ENCODE measurements at regions not wholly inside any gene's neighbourhood (a gene's known extent, or its start where the extent isn't known, plus 50 kb on each side); places are given as distances from the start of the nearest gene placed in this dataset.

DNA sequence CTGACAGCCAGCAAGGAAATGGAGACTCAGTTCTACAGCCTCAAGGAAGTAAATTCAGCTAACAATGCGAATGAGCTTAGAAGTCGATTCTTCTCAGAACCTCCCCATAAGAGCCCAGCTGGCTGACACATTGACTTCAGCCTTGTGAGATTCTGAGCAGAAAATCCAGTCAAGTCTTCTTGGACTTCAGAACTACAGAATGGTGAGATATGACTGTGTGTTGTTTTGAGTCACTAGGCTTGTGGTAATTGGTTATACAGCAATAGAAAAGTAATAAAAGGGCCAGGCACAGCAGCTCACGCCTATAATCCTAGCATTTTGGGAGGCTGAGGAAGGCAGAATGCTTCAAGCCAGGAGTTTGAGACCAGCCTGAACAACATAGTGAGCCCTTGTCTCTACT is 161.8 kb upstream of the IVNS1ABP start:
- Histone ChIP-seq H3K9me3 (ENCODE audit: control extremely low read depth in 1 of 5, control insufficient read depth in 4 of 5, insufficient read depth in 2 of 5, low read depth in 1 of 5, low read length in 4 of 5) (no peaks in the 10 kb centered on the region), H3K36me3 (ENCODE audit: control insufficient read depth in 4 of 4, insufficient read depth in 4 of 4, low read length in 3 of 4) (no peaks in the 10 kb centered on the region), H3K4me1 (ENCODE audit: control extremely low read depth in 1 of 4, control insufficient read depth in 4 of 4, insufficient read depth in 4 of 4, low read length in 3 of 4) (peaks cover 0 to 3% (median under 1%) of the 10 kb centered on the region in 4 experiments), H3K4me3 (ENCODE audit: control insufficient read depth in 1 of 7, extremely low read depth in 1 of 7, insufficient read depth in 4 of 7, low read depth in 2 of 7, low read length in 6 of 7) (no peak overlapping the region), H3K27me3 (replicated peaks in 2 of 5; ENCODE audit: control insufficient read depth in 4 of 5, insufficient read depth in 5 of 5, low read length in 4 of 5) (no peaks in the 10 kb centered on the region), H3K27ac (ENCODE audit: insufficient read depth in 1 of 2, low read depth in 1 of 2, low read length in 2 of 2, poor library complexity in 1 of 2, severe bottlenecking in 2 of 2) (no peak overlapping the region)
- 97% methylated on average over 3 of the region's 3 CpGs for WGBS (ENCODE audit: insufficient coverage)
- no peak for DNase-seq
- POLR2A ChIA-PET = no interaction called here
- CTCF ChIA-PET = interaction anchor here (0.7 kb wide), 1 partner anchor 13 kb away, joined by 3 read pairs; no protein-coding TSS in a partner anchor

DNA sequence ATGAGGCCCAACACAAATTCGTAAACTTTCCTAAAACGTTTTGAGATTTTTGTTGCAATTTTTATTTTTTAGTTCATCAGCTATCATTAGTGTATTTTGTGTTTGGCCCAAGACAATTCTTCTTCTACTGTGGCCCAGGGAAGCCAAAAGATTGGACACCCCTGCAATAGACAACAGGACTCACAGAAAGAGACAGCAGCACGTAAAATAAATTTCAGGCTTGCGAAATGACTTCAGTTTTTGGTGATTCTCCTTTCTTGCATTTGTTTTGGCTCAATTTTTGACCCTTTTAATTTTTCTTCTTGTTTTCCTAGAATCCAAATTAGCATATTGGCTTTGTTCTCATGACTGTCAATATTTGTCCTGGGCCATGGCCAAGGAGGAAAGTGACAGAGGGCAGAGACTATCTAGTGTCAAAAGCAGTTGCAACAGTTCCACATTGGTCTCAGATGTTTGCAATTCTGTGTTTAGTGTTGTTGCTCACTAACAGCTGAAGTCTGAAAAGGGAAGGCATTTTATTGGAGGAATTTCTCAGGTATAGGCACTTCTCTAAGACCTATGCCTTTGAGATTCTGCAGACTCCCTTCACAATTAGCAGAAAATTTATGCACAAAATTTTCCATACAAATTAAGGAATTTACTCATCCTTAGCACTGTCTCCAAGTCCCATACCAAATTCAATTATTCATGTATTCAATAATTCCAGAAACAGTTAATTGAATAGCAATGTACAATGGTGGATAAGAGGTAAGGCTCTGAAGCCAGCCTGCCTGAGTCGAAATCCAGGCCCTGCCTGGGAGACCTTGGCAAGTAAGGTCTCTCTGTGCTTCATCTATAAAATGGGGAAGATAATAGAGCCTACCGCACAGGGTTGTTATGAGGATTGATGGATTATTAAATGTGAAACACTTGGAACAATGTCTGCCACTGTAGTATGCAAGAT is 160.9 kb upstream of the IVNS1ABP start:
- Histone ChIP-seq H3K27me3 (replicated peaks in 2 of 5; ENCODE audit: control insufficient read depth in 4 of 5, insufficient read depth in 5 of 5, low read length in 4 of 5) (no peaks in the 10 kb centered on the region), H3K36me3 (ENCODE audit: control insufficient read depth in 4 of 4, insufficient read depth in 4 of 4, low read length in 3 of 4) (no peaks in the 10 kb centered on the region), H3K4me1 (ENCODE audit: control extremely low read depth in 1 of 4, control insufficient read depth in 4 of 4, insufficient read depth in 4 of 4, low read length in 3 of 4) (no peaks in the 10 kb centered on the region), H3K4me3 (ENCODE audit: control insufficient read depth in 1 of 7, extremely low read depth in 1 of 7, insufficient read depth in 4 of 7, low read depth in 2 of 7, low read length in 6 of 7) (no peak overlapping the region), H3K9me3 (ENCODE audit: control extremely low read depth in 1 of 5, control insufficient read depth in 4 of 5, insufficient read depth in 2 of 5, low read depth in 1 of 5, low read length in 4 of 5) (no peaks in the 10 kb centered on the region), H3K27ac (ENCODE audit: insufficient read depth in 1 of 2, low read depth in 1 of 2, low read length in 2 of 2, poor library complexity in 1 of 2, severe bottlenecking in 2 of 2) (no peak overlapping the region)
- POLR2A ChIA-PET = no interaction called here
- CTCF ChIA-PET = interaction anchor here (0.7 kb wide), 1 partner anchor 12 kb away, joined by 3 read pairs; no protein-coding TSS in a partner anchor
- DNase-seq = no peak
- WGBS (ENCODE audit: insufficient coverage) = 97% methylated on average over 4 of the region's 6 CpGs

DNA sequence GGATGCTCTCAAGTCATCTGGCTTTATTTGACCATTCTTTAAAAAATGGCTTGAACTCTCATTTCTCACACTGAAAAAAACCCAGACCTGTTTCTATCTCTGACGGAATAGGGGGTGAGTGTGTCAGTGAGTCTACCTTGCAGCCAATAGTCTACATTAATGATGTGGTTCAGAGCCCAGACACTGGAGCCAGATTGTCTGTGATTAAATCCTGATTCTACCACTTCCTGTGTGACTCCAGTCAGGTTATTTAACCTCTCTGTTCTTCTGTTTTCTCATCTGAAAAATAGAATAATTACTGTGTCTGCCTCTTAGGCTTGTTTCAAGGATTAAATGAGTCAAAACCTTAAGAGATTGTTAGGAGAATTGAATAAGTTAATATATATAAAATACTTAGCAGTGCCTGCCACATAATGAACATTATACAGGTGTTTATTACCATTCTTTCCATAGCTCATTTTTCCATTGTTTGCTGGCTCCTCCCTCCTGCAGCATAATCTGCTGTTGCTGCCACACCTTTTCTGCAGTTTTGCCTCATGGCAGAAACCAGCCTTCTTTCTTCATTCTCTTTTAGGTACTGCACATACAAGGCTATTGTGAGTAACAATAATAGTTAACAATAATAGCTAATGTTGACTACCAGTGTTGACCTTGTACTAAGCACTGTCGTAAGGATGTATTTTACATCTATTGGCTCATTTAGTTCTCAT is 157.6 kb upstream of the IVNS1ABP start:
- H3K4me1 ChIP-seq (ENCODE audit: control extremely low read depth in 1 of 4, control insufficient read depth in 4 of 4, insufficient read depth in 4 of 4, low read length in 3 of 4) = no peaks in the 10 kb centered on the region
- H3K27me3 ChIP-seq (replicated peaks in 2 of 5; ENCODE audit: control insufficient read depth in 4 of 5, insufficient read depth in 5 of 5, low read length in 4 of 5) = no peaks in the 10 kb centered on the region
- no CpG with 5 or more reads among the region's 2 CpGs for WGBS (ENCODE audit: insufficient coverage)
- no peak for DNase-seq
- no peak overlapping the region for H3K4me3 ChIP-seq (ENCODE audit: control insufficient read depth in 1 of 7, extremely low read depth in 1 of 7, insufficient read depth in 4 of 7, low read depth in 2 of 7, low read length in 6 of 7)
- no peaks in the 10 kb centered on the region for H3K9me3 ChIP-seq (ENCODE audit: control extremely low read depth in 1 of 5, control insufficient read depth in 4 of 5, insufficient read depth in 2 of 5, low read depth in 1 of 5, low read length in 4 of 5)
- no peaks in the 10 kb centered on the region for H3K36me3 ChIP-seq (ENCODE audit: control insufficient read depth in 4 of 4, insufficient read depth in 4 of 4, low read length in 3 of 4)
- H3K27ac ChIP-seq (ENCODE audit: insufficient read depth in 1 of 2, low read depth in 1 of 2, low read length in 2 of 2, poor library complexity in 1 of 2, severe bottlenecking in 2 of 2) = no peak overlapping the region
- ChIA-PET POLR2A (no interaction called here), CTCF (no interaction called here)

DNA sequence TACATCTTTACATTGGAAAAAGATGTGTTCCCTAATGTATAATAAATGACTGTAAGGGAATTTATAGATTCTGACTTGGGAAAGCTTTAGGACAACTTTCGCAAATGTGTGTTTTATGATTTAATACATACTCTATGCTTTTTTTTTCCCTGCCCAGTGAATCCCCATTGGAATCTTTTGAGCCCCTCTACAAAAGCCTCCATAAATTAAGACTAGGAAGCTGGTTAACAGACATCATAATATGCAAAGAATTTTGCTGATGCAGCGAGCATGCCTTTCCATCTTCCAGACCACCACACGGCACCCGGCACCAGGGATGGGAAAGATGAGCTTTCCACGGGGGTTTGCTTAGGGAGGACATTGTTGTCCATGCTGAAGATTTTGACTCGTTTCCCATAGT is 156.1 kb upstream of the IVNS1ABP start:
- Histone ChIP-seq H3K4me3 (ENCODE audit: control insufficient read depth in 1 of 7, extremely low read depth in 1 of 7, insufficient read depth in 4 of 7, low read depth in 2 of 7, low read length in 6 of 7) (no peak overlapping the region), H3K27ac (ENCODE audit: insufficient read depth in 1 of 2, low read depth in 1 of 2, low read length in 2 of 2, poor library complexity in 1 of 2, severe bottlenecking in 2 of 2) (no peak overlapping the region), H3K27me3 (replicated peaks in 2 of 5; ENCODE audit: control insufficient read depth in 4 of 5, insufficient read depth in 5 of 5, low read length in 4 of 5) (no peaks in the 10 kb centered on the region), H3K9me3 (ENCODE audit: control extremely low read depth in 1 of 5, control insufficient read depth in 4 of 5, insufficient read depth in 2 of 5, low read depth in 1 of 5, low read length in 4 of 5) (no peaks in the 10 kb centered on the region), H3K4me1 (ENCODE audit: control extremely low read depth in 1 of 4, control insufficient read depth in 4 of 4, insufficient read depth in 4 of 4, low read length in 3 of 4) (no peaks in the 10 kb centered on the region), H3K36me3 (ENCODE audit: control insufficient read depth in 4 of 4, insufficient read depth in 4 of 4, low read length in 3 of 4) (no peaks in the 10 kb centered on the region)
- no peak for DNase-seq
- ChIA-PET CTCF (no interaction called here), POLR2A (no interaction called here)
- WGBS (ENCODE audit: insufficient coverage) = 92% methylated on average over 5 of the region's 6 CpGs

DNA sequence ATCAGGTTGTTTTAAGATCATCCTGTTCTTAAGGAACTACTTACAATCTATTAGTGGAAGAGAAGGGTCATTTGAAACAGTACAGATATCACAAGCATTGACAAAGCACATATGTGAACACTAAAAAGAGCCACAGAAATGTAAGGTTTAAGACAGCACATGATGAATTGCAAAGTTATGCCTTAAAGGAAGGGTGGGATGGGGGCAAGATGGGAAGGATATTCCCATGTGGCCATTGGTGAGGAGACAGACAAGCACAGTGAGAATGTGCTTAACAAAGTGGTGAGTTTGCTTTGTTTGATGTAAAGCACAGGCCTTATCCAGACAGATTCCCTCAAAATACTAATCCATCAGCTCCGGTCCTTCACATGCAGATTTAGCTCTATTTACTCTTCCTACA is 151.6 kb upstream of the IVNS1ABP start:
- no peak for DNase-seq
- H3K4me1 ChIP-seq (ENCODE audit: control extremely low read depth in 1 of 4, control insufficient read depth in 4 of 4, insufficient read depth in 4 of 4, low read length in 3 of 4) = peaks cover 0 to 4% (median 0%) of the 10 kb centered on the region in 4 experiments
- H3K27me3 ChIP-seq (replicated peaks in 2 of 5; ENCODE audit: control insufficient read depth in 4 of 5, insufficient read depth in 5 of 5, low read length in 4 of 5) = no peaks in the 10 kb centered on the region
- no peaks in the 10 kb centered on the region for H3K36me3 ChIP-seq (ENCODE audit: control insufficient read depth in 4 of 4, insufficient read depth in 4 of 4, low read length in 3 of 4)
- CTCF ChIA-PET = no interaction called here
- H3K27ac ChIP-seq (ENCODE audit: insufficient read depth in 1 of 2, low read depth in 1 of 2, low read length in 2 of 2, poor library complexity in 1 of 2, severe bottlenecking in 2 of 2) = no peak overlapping the region
- 100% methylated on average over 1 of the region's 1 CpG for WGBS (ENCODE audit: insufficient coverage)
- no peaks in the 10 kb centered on the region for H3K9me3 ChIP-seq (ENCODE audit: control extremely low read depth in 1 of 5, control insufficient read depth in 4 of 5, insufficient read depth in 2 of 5, low read depth in 1 of 5, low read length in 4 of 5)
- POLR2A ChIA-PET = no interaction called here
- H3K4me3 ChIP-seq (ENCODE audit: control insufficient read depth in 1 of 7, extremely low read depth in 1 of 7, insufficient read depth in 4 of 7, low read depth in 2 of 7, low read length in 6 of 7) = no peak overlapping the region

DNA sequence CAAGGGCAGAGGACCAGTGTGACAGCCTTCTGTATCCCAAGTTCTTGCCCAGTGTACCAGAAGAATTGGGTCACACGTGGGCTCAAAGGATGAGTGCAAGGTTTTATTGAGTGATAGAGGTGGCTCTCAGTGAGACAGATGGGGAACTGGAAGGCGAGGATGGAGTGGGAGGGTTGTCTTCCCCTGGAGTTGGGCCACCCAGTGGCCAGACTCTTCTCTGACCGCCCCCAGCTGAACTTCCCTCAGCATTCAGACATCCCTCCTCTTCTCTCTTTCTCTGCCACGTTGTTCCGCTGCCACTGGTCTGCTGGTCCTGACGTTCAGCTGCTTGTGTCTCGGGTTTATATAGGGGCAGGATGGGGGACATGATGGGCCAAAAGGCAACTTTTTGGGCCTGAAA is 150.1 kb upstream of the IVNS1ABP start:
- no peak overlapping the region for H3K4me3 ChIP-seq (ENCODE audit: control insufficient read depth in 1 of 7, extremely low read depth in 1 of 7, insufficient read depth in 4 of 7, low read depth in 2 of 7, low read length in 6 of 7)
- no peak overlapping the region for H3K27ac ChIP-seq (ENCODE audit: insufficient read depth in 1 of 2, low read depth in 1 of 2, low read length in 2 of 2, poor library complexity in 1 of 2, severe bottlenecking in 2 of 2)
- CTCF ChIA-PET = no interaction called here
- H3K9me3 ChIP-seq (ENCODE audit: control extremely low read depth in 1 of 5, control insufficient read depth in 4 of 5, insufficient read depth in 2 of 5, low read depth in 1 of 5, low read length in 4 of 5) = no peaks in the 10 kb centered on the region
- WGBS (ENCODE audit: insufficient coverage) = 92% methylated on average over 2 of the region's 7 CpGs
- POLR2A ChIA-PET = no interaction called here
- no peak for DNase-seq
- H3K36me3 ChIP-seq (ENCODE audit: control insufficient read depth in 4 of 4, insufficient read depth in 4 of 4, low read length in 3 of 4) = no peaks in the 10 kb centered on the region
- no peaks in the 10 kb centered on the region for H3K27me3 ChIP-seq (replicated peaks in 2 of 5; ENCODE audit: control insufficient read depth in 4 of 5, insufficient read depth in 5 of 5, low read length in 4 of 5)
- peaks cover 0 to 4% (median 0%) of the 10 kb centered on the region in 4 experiments for H3K4me1 ChIP-seq (ENCODE audit: control extremely low read depth in 1 of 4, control insufficient read depth in 4 of 4, insufficient read depth in 4 of 4, low read length in 3 of 4)

DNA sequence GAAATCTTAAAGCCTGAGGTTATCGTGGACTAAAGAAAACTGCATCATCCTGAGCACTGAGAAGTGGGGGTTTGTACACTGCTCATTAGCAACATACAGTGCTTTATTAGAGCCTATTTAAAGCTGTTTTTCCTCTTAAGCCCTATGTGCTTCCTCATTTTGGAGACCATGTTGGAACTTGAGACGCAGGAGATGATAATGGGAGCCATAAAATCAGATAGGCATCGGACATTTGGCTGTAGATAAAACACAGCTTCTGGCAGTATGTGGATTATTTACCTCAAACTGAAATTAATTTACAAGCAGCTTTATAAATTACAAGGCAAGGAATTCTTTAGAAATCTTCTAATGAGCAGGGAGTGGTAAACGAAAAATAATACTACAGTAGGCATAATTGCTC is 147.7 kb upstream of the IVNS1ABP start:
- Histone ChIP-seq H3K9me3 (ENCODE audit: control extremely low read depth in 1 of 5, control insufficient read depth in 4 of 5, insufficient read depth in 2 of 5, low read depth in 1 of 5, low read length in 4 of 5) (no peaks in the 10 kb centered on the region), H3K27ac (ENCODE audit: insufficient read depth in 1 of 2, low read depth in 1 of 2, low read length in 2 of 2, poor library complexity in 1 of 2, severe bottlenecking in 2 of 2) (no peak overlapping the region), H3K36me3 (ENCODE audit: control insufficient read depth in 4 of 4, insufficient read depth in 4 of 4, low read length in 3 of 4) (no peaks in the 10 kb centered on the region), H3K4me1 (ENCODE audit: control extremely low read depth in 1 of 4, control insufficient read depth in 4 of 4, insufficient read depth in 4 of 4, low read length in 3 of 4) (peaks cover 0 to 4% (median 0%) of the 10 kb centered on the region in 4 experiments), H3K4me3 (ENCODE audit: control insufficient read depth in 1 of 7, extremely low read depth in 1 of 7, insufficient read depth in 4 of 7, low read depth in 2 of 7, low read length in 6 of 7) (no peak overlapping the region), H3K27me3 (replicated peaks in 2 of 5; ENCODE audit: control insufficient read depth in 4 of 5, insufficient read depth in 5 of 5, low read length in 4 of 5) (no peaks in the 10 kb centered on the region)
- DNase-seq = no peak
- ChIA-PET CTCF (no interaction called here), POLR2A (no interaction called here)
- WGBS (ENCODE audit: insufficient coverage) = 67% methylated on average over 1 of the region's 4 CpGs
